T47D (cell line): ENCODE measurements at regions not wholly inside any gene's neighbourhood (a gene's known extent, or its start where the extent isn't known, plus 50 kb on each side); places are given as distances from the start of the nearest gene placed in this dataset.
A peak's percentile ranks its signal among the peaks of the same experiment; 100 is the strongest.
"Not testable (repeated sequence)": the region's sequence is repeated elsewhere in the genome, so short reads cannot be mapped to it uniquely, and the experiment has no call there.

Experiments
- DNase-seq, 2 experiments: peaks; one replicate each; pipeline versions ENCODE4 v3.0.0 to v3.0.0-alpha.2; 2011 to 2012; ENCODE audit warnings: low read depth in 1 of 2, low spot score in 1 of 2
- JUND ChIP-seq: IDR thresholded peaks from 2 replicates; pipeline ENCODE4 v1.6.1; 2012; ENCODE audit warnings: low read depth
- in situ Hi-C: cut with HindIII; loops from 2 replicates; pipeline ENCODE4 v1.10.0; 2016; ENCODE audit warnings: low sequenced_read_pairs, low pct_unique_long_range_greater_than_20kb

DNA sequence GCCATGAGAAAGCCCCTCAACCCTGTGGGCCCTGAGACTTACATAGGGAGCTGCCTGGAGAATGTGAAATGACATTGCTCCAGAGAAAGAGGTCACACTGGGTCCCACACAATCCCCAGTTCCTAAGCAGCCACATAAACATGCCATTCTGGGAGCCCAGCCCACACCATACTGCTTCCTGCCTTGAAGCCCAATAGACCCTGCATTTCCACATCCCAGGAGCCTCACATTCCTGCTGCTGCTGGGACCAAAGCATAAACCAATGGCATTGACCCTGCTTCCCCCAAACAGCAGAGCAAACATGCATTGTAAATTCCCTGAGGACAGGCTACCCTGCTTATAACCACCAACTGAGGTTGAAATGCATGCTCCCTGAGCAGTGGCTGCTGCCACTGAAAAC is 1117.6 kb upstream of the SLC39A10 start:
- in situ Hi-C loops, result no loop called here
- no peak for DNase-seq
- no peak for TF ChIP-seq JUND

DNA sequence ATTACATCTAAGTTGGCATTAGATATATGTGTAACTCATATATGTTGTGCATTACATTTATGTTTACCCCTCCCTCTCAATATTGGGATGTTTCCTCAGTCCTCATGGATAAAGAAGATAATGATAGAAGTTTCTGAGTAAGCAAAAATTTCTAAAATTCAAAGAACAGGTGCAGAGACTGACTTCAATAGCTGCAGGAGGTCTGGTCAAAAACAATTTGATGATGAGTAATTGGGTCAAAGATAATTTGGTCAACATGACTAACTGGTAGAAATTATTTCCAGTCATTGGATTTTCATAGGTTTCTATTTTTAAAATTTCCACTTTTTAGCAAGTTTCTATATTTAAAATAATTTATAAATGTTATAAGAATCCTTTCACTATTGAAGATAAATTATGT is 1130.9 kb upstream of the SLC39A10 start:
- DNase-seq, result no peak
- TF ChIP-seq JUND, result no peak
- in situ Hi-C loops, result no loop called here

DNA sequence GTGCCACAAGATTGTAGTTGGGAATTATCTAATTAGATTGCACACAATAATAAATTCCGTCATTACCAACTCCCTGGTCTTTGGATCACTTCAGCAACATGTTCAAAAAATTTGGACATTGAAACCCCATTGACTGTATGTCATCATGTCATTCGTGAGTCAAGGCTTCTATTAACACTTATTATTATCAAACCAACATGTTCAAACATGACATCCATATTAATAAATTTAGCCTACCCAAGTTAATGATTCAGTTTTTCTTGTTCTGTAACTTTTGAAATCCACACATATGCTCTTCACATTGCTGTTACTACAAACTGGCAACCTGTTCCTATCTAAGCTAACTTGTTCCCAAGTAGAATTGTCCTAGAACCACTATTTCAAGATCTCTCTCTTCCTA is 1142.7 kb upstream of the SLC39A10 start:
- no peak for DNase-seq
- in situ Hi-C loops, result no loop called here
- TF ChIP-seq JUND, result no peak

DNA sequence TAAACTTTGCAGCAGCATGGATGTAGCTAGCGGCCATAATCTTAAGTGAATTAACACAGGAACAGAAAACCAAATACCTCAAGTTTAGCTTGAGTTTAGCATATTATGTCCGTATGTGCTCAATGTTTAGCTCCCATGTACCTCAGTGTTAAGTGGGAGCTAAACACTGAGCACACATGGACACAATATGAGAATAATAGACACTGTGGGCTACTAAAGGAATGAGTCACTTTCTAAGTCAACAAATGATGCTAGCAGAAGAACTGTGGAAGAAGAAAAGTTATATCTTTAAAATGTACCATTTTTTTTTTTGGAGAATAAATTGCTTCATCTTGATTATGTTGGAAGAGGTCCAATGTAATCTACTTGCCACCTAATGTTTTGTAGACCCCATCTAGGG is 1146.0 kb upstream of the SLC39A10 start:
- not testable (repeated sequence) for DNase-seq

DNA sequence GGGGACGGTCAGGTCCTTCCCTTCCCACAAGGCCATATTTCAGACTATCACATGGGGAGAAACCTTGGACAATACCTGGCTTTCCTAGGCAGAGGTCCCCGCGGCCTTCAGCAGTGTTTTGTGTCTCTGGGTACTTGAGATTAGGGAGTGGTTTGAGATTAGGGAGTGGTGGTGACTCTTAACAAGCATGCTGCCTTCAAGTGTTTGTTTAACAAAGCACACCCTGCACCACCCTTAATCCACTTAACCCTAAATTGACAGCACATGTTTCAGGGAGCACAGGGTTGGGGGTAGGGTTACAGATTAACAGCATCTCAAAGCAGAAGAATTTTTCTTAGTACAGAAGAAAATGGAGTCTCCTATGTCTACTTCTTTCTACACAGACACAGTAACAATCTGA is 1152.2 kb upstream of the SLC39A10 start:
- DNase-seq, in situ Hi-C loops: not testable (repeated sequence)

More for the DNA sequence above, 1146.0 kb upstream of the SLC39A10 start:
- in situ Hi-C loops, result not testable (repeated sequence)

DNA sequence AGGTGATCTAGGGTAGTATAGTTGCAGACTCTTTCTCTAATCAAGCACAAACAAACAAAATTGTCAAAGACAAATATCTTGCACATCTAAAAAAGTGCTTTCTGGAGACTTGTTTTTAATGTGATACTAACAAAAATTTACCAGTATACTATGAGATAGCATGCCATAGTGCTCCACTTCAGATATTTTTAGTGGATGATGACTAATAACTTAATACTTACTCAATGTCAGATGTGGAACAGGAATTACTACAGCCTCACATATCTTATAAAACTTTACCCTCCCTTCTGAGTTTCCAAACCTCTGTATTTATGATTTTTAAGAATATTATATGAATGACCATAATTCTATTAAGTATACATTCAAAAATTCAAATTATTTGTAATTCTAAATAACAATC is 1162.0 kb upstream of the SLC39A10 start:
- TF ChIP-seq JUND, result no peak
- in situ Hi-C loops, result no loop called here
- DNase-seq, result no peak

DNA sequence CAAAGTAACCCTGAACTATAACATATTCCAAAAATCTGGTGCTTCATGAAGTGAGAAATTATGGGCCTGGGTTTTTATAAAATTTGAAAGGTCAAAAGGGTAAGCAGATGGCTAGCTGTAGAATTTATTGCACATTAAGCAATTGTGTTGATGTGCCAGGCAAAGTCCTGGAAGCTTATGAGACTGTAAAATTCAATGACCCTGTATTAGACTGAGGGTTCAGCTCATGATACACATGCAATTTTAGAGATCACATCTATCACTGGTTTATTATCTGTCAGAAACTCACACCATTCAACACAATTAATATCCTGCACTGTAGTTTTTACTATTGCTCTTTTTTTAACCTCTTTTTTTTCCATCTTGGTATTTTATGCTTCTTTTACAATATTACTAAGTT is 1162.6 kb upstream of the SLC39A10 start:
- TF ChIP-seq JUND, result no peak
- DNase-seq, result no peak
- in situ Hi-C loops, result no loop called here

DNA sequence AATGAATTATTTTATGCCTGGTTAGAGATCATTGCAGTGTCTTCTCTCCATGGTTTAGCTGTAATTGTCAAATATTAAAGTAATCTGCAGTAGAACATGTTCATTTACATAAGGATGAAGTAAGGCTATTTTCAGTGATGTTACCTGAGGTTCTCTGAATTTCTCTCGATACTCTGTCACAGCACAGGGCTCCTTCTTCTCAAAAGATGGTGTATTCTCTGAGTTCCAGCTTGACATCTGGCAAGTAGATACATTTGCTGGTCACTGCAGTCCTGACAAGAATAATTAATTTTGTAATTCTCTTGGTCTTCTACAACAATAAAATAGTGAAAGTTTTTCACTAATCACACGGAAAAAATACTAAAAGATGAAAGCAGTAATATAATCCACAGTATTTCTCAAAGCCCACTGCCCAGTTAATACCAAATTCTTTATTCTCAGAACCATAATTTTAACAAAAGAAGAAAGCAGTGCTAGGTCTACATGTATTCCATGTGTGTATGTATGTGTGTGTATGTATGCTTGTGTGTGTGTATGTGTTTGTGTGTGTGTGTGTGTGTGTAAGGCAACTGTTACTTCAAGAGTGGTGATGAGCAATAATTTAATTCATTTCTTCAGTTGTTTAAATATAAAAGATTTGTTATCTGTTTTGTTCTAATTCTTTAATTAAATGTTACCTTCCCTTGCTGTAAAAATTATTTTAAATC is 1165.5 kb upstream of the SLC39A10 start:
- no peak for TF ChIP-seq JUND
- in situ Hi-C loops, result no loop called here
- DNase-seq, result no peak

DNA sequence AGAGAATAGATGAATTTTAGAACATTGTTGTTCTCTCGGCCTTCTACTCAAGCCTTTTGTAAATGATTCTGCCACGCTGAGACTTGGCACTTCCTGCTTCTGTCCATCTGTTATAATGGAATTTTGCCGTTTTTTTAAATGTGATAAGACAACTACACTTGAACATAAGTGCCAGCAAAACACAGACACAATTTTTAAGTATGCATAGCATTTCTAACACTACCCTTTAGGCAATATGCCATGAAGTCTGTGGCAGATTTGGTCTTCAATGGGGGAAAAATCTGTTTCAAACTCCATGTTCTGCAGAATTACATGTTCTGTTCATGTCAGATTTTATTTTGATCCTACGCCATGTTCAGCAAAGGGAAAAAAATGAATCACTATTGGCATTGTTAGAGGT is 1170.7 kb upstream of the SLC39A10 start:
- in situ Hi-C loops, result no loop called here
- no peak for TF ChIP-seq JUND
- DNase-seq, result no peak

DNA sequence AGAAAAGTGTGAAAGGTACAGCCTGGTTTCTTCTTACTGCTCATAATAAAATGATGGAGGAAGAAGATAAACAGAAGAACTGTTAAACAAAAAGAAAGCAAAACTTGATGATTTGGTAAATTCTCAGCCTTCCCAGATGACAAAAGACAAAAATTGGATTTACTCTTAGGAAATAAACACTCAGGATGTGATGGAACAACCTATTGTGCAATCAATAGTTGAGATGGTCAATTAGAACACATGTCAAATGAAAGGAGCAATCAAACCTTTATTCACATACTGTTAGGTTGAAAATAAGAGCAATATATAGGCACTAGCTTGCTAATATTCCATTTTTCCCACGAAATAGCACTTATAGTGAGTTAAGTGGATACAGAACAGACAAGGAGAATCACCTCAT is 1174.0 kb upstream of the SLC39A10 start:
- TF ChIP-seq JUND, result no peak
- DNase-seq, result no peak
- in situ Hi-C loops, result no loop called here

DNA sequence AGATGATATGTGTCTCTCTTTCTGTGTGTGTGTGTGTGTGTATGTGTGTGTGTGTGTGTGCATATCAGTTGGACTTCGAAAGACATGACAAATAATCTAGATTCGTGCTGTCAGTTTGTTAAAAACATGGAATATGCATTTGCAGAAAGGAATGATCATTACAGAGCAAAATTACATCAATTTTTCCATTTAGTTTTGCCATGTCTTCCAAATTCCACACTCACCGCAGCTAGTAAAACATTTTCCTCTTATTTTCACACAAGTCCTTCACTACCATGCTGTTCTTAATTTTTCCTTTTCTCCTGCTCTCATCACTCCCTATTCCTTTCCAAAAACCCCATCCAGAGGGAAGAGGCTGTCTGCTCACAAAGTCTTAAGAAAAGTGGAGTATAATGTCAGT is 1191.4 kb upstream of the SLC39A10 start:
- no peak for TF ChIP-seq JUND
- DNase-seq, result no peak
- in situ Hi-C loops, result no loop called here

DNA sequence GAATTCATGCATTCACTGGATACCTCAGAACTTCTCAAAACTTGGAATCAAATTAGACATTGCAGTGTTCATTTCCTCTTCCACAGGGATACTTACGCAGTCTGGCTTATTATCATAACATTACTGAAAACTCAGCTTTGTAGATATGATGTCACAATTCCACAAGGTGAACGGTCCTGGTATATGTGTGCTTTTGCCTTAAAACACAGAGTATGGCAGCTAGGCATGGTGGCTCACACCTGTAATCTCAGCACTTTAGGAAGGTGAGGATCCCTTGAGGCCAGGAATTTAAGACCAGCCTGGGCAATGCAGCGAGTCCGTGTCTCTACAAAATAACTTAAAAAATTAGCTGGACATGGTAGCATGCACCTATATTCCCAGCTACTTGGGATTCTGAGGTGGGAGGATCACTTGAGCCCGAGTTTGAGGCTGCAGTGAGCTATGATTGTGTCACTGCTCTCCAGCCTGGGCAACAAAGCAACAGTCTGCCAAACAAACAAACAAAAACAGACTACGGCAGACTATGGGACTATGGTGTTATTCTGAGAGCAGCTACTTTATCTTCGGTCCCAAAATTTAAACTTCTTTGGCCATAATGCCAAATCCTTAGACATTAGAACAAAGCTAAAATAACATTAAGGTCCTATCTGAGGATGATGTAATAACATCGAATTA is 1191.9 kb upstream of the SLC39A10 start:
- TF ChIP-seq JUND, result no peak
- peak in 1 of 2 experiments; percentile 0 for DNase-seq
- in situ Hi-C loops, result no loop called here

DNA sequence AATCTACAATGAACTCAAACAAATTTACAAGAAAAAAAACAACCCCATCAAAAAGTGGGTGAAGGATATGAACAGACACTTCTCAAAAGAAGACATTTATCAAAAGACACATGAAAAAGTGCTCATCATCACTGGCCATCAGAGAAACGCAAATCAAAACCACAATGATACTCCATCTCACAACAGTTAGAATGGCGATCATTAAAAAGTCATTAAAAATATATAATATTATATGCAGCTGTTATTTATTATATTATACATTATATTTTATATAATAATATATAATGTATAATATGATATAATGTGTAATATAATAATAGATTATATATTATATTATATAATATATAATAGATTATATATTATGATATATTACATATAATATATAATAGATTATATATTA is 1194.1 kb upstream of the SLC39A10 start:
- DNase-seq, in situ Hi-C loops: not testable (repeated sequence)

DNA sequence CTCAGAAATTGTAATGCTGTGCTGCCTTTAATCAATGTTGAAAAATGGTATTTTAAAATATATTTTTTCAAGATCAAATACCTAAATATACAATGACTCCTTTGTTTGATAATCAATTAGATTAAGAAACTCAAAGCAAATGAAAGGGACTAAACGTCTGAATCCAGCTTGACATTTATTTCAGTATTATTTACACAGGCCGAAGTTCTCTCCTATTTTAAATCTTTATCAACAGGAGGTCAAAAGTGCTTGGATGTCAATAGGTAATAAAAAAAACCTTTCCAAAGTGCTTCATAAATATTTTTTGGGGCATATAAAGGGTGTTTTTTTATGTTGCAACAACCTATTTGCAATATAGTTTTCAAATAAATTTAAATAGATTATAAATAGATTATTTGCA is 1201.7 kb upstream of the SLC39A10 start:
- in situ Hi-C loops, result no loop called here
- TF ChIP-seq JUND, result no peak
- no peak for DNase-seq
